Karpas-422 (cell line): ENCODE measurements at regions not wholly inside any gene's neighbourhood (a gene's known extent, or its start where the extent isn't known, plus 50 kb on each side); places are given as distances from the start of the nearest gene placed in this dataset.

Experiments used
- DNase-seq: peaks from one replicate; pipeline ENCODE4 v3.0.0-alpha.2; 2015
- H2AFZ ChIP-seq: fragments of 200-600 bp; sonication (generic); 2 replicates; pipeline ENCODE4 v1.6.1; 2014; ENCODE audit warnings: antibody characterized with exemption, low read length, mixed read lengths
- H3K27ac ChIP-seq: fragments of 200-600 bp; sonication (generic); 2 replicates; pipeline ENCODE4 v1.5.1; 2014; ENCODE audit warnings: mild to moderate bottlenecking, low read length, moderate library complexity
- H3K27me3 ChIP-seq: fragments of 200-600 bp; sonication (generic); 2 replicates; pipeline ENCODE4 v1.6.1; 2014; ENCODE audit warnings: low read length, mixed read lengths
- H3K36me3 ChIP-seq: fragments of 200-600 bp; sonication (generic); 2 replicates; pipeline ENCODE4 v1.6.1; 2014; ENCODE audit warnings: low read length, mixed read lengths; ENCODE audit not compliant: insufficient read depth
- H3K4me1 ChIP-seq: fragments of 200-600 bp; sonication (generic); 2 replicates; pipeline ENCODE4 v1.6.1; 2014; ENCODE audit warnings: mild to moderate bottlenecking, low read length, mixed read lengths
- H3K4me2 ChIP-seq: fragments of 200-600 bp; sonication (generic); 2 replicates; pipeline ENCODE4 v1.6.1; 2014; ENCODE audit warnings: low read length, low read depth, mild to moderate bottlenecking; ENCODE audit not compliant: poor library complexity, severe bottlenecking
- H3K4me3 ChIP-seq: fragments of 200-600 bp; sonication (generic); 2 replicates; pipeline ENCODE4 v1.5.1; 2014; ENCODE audit warnings: mild to moderate bottlenecking, antibody characterized with exemption, low read length, mixed read lengths
- H3K79me2 ChIP-seq: fragments of 200-600 bp; sonication (generic); 2 replicates; pipeline ENCODE4 v1.6.1; 2014; ENCODE audit warnings: mild to moderate bottlenecking, low read length, mixed read lengths
- H3K9ac ChIP-seq: fragments of 200-600 bp; sonication (generic); 2 replicates; pipeline ENCODE4 v1.6.0; 2014; ENCODE audit warnings: low read length
- H3K9me2 ChIP-seq: fragments of 200-600 bp; sonication (generic), shearing (Covaris generic); replicated peaks from 2 replicates; pipeline ENCODE4 v1.6.0; 2014; ENCODE audit warnings: mild to moderate bottlenecking, low read length, moderate library complexity; ENCODE audit not compliant: insufficient read depth
- H3K9me3 ChIP-seq: fragments of 300-700, 200-600 bp; sonication (generic); 2 replicates; pipeline ENCODE4 v1.6.1; 2014; ENCODE audit warnings: low read length, mixed read lengths
- H4K20me1 ChIP-seq: fragments of 200-600 bp; sonication (generic); 2 replicates; pipeline ENCODE4 v1.6.1; 2014; ENCODE audit warnings: mild to moderate bottlenecking, antibody characterized with exemption, low read length, low read depth; ENCODE audit not compliant: insufficient read depth

DNA sequence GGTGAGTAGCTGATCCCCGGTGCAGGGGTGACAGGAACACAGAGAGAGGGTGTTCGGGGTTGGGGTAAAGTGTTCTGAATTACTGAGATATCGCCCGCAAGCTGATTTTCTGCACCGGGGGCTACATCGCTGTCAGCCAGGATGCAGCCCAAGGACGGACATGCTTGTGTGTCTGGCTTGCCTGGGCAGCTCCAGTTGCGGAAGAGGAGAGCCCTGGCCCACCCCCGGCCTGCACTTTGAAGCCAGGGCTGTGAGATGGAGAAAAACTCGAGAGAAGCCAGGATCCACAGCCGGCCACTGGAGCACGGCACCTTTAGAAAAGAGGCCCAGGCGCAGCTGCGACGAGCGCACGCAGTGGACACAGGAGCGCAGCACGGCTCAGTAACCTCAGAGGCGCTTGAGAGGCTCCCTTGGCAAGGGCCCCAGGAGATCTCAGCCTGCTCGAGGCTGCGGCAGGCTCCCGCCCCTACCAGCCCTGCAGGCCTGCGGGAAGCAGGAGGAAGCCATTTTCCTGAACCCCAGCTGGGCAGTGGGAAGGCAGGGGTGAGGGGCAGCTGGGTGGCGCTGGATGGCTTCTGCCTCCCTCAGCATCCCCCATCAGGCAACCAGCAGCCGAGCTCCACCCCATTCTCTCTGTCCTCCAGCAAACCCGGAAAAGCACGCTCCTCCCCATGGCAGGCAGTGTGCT is 59.2 kb downstream of the C9orf50 start:
- Histone ChIP-seq H2AFZ (no peak overlapping the region), H3K9me3 (no peaks in the 10 kb centered on the region), H3K9me2 (no peaks in the 10 kb centered on the region), H3K27ac (no peak overlapping the region), H3K4me2 (no peak overlapping the region), H4K20me1 (no peaks in the 10 kb centered on the region), H3K4me1 (no peaks in the 10 kb centered on the region), H3K9ac (no peak overlapping the region), H3K27me3 (no peaks in the 10 kb centered on the region), H3K36me3 (no peaks in the 10 kb centered on the region), H3K79me2 (no peaks in the 10 kb centered on the region), H3K4me3 (no peak overlapping the region)
- DNase-seq = no peak

DNA sequence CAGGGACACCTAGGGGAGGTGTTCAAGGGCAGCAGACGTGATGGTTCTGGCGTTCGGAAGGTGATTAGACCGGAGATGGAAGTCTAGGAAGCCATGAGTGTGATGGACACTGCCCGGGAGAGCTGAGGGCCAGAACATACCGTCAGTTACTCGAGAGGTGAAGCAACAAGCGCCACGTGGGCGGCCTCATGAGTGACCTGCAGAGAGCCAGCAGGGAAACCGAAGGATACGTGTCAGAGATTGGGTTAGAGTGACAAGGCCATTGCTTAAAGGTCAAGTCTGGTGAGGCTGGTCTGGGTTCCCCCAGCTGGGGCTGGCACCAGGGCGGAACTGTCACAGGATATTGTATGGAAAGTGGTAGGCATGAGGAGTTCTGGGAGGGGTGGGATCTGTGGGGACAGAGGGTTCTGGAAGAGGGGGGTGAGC is 60.0 kb downstream of the C9orf50 start:
- no peak overlapping the region for H3K9ac ChIP-seq
- H4K20me1 ChIP-seq = no peaks in the 10 kb centered on the region
- no peak for DNase-seq

GRCh38 chr9:129559506-129559881 is 61.4 kb downstream of the C9orf50 start:
- Histone ChIP-seq H2AFZ (no peak overlapping the region), H3K4me3 (no peak overlapping the region), H3K27me3 (no peaks in the 10 kb centered on the region), H3K9me2 (no peaks in the 10 kb centered on the region), H3K9me3 (no peaks in the 10 kb centered on the region), H3K4me1 (0 out of 2 replicates have a peak, but pooled peaks cover 3% of the 10 kb centered on the region), H3K9ac (no peak overlapping the region), H4K20me1 (no peaks in the 10 kb centered on the region), H3K79me2 (no peaks in the 10 kb centered on the region), H3K36me3 (no peaks in the 10 kb centered on the region), H3K4me2 (no peak overlapping the region), H3K27ac (no peak overlapping the region)
- DNase-seq = no peak

More for the DNA sequence above, 60.0 kb downstream of the C9orf50 start:
- H3K79me2 ChIP-seq = no peaks in the 10 kb centered on the region
- H2AFZ ChIP-seq = no peak overlapping the region
- no peaks in the 10 kb centered on the region for H3K27me3 ChIP-seq
- H3K36me3 ChIP-seq = no peaks in the 10 kb centered on the region
- H3K4me3 ChIP-seq = no peak overlapping the region
- no peaks in the 10 kb centered on the region for H3K9me3 ChIP-seq
- no peaks in the 10 kb centered on the region for H3K4me1 ChIP-seq
- no peak overlapping the region for H3K4me2 ChIP-seq
- no peak overlapping the region for H3K27ac ChIP-seq
- no peaks in the 10 kb centered on the region for H3K9me2 ChIP-seq

- no peaks in the 10 kb centered on the region for H3K79me2 ChIP-seq
- DNase-seq = no peak
- no peaks in the 10 kb centered on the region for H3K36me3 ChIP-seq
- H3K4me2 ChIP-seq = no peak overlapping the region
- H3K4me1 ChIP-seq = 0 out of 2 replicates have a peak, but pooled peaks cover 3% of the 10 kb centered on the region
- no peaks in the 10 kb centered on the region for H4K20me1 ChIP-seq
- no peaks in the 10 kb centered on the region for H3K9me2 ChIP-seq
- H3K4me3 ChIP-seq = no peak overlapping the region
- H3K27ac ChIP-seq = no peak overlapping the region
- no peaks in the 10 kb centered on the region for H3K9me3 ChIP-seq
- H2AFZ ChIP-seq = no peak overlapping the region
- H3K27me3 ChIP-seq = no peaks in the 10 kb centered on the region
- no peak overlapping the region for H3K9ac ChIP-seq
Measured at GRCh38 chr9:129558551-129559505, 62.1 kb downstream of the C9orf50 start.

- no peak for DNase-seq
- Histone ChIP-seq H3K79me2 (no peaks in the 10 kb centered on the region), H3K27me3 (no peaks in the 10 kb centered on the region), H3K4me3 (no peak overlapping the region), H3K27ac (no peak overlapping the region), H2AFZ (no peak overlapping the region), H3K4me1 (0 out of 2 replicates have a peak, but pooled peaks cover 3% of the 10 kb centered on the region), H3K9me3 (no peaks in the 10 kb centered on the region), H4K20me1 (no peaks in the 10 kb centered on the region), H3K36me3 (no peaks in the 10 kb centered on the region), H3K9ac (no peak overlapping the region), H3K9me2 (no peaks in the 10 kb centered on the region), H3K4me2 (no peak overlapping the region)
Measured at GRCh38 chr9:129558063-129558550, 62.8 kb downstream of the C9orf50 start.

GRCh38 chr9:129557192-129558036 is 63.5 kb downstream of the C9orf50 start:
- H3K9me2 ChIP-seq = no peaks in the 10 kb centered on the region
- no peaks in the 10 kb centered on the region for H3K36me3 ChIP-seq
- no peak overlapping the region for H3K9ac ChIP-seq
- no peaks in the 10 kb centered on the region for H3K79me2 ChIP-seq
- H3K27me3 ChIP-seq = no peaks in the 10 kb centered on the region
- H3K4me3 ChIP-seq = no peak overlapping the region
- H2AFZ ChIP-seq = no peak overlapping the region
- DNase-seq = no peak
- no peak overlapping the region for H3K4me2 ChIP-seq
- H3K9me3 ChIP-seq = no peaks in the 10 kb centered on the region
- H3K4me1 ChIP-seq = 0 out of 2 replicates have a peak, but pooled peaks cover 3% of the 10 kb centered on the region
- H3K27ac ChIP-seq = no peak overlapping the region
- no peaks in the 10 kb centered on the region for H4K20me1 ChIP-seq

- Histone ChIP-seq H3K4me2 (no peak overlapping the region), H3K4me3 (no peak overlapping the region), H3K27me3 (no peaks in the 10 kb centered on the region), H3K79me2 (no peaks in the 10 kb centered on the region), H3K9me2 (no peaks in the 10 kb centered on the region), H3K9ac (no peak overlapping the region), H3K4me1 (0 out of 2 replicates have a peak, but pooled peaks cover 3% of the 10 kb centered on the region), H3K9me3 (no peaks in the 10 kb centered on the region), H3K36me3 (no peaks in the 10 kb centered on the region), H2AFZ (no peak overlapping the region), H3K27ac (no peak overlapping the region), H4K20me1 (no peaks in the 10 kb centered on the region)
- DNase-seq = no peak
Measured at GRCh38 chr9:129556491-129557191, 64.3 kb downstream of the C9orf50 start.
